ENCODE measurements at regions not wholly inside any gene's neighbourhood (a gene's known extent, or its start where the extent isn't known, plus 50 kb on each side); places are given as distances from the start of the nearest gene placed in this dataset.

- DNase-seq (ENCODE audit: low read depth, low spot score): no peak
- Histone ChIP-seq H3K36me3 (ENCODE audit: control insufficient read depth in 2 of 2, extremely low read depth in 1 of 2, insufficient read depth in 2 of 2, low read length in 2 of 2) (no peaks in the 10 kb centered on the region), H3K4me1 (ENCODE audit: control insufficient read depth, extremely low read depth, insufficient read depth, low read length) (no peaks in the 10 kb centered on the region), H3K4me2 (ENCODE audit: insufficient read depth, low read length) (no peak overlapping the region), H3K27me3 (ENCODE audit: control insufficient read depth in 2 of 2, insufficient read depth in 2 of 2, low read length in 2 of 2) (peaks cover 0 to 2% of the 10 kb centered on the region in 2 experiments), H3K9me1 (replicated peaks; ENCODE audit: control insufficient read depth, extremely low read depth, insufficient read depth, low read length) (no peaks in the 10 kb centered on the region), H3K9ac (replicated peaks; ENCODE audit: extremely low read depth, insufficient read depth, low read length) (no peak overlapping the region), H4K20me1 (replicated peaks; ENCODE audit: control insufficient read depth, extremely low read depth, insufficient read depth, low read length) (no peaks in the 10 kb centered on the region), H3K79me2 (ENCODE audit: control insufficient read depth, insufficient read depth, low read length) (no peaks in the 10 kb centered on the region), H3K4me3 (replicated peaks in 1 of 3; ENCODE audit: insufficient read depth in 1 of 3, low read depth in 1 of 3, low read length in 3 of 3) (no peak overlapping the region), H3K9me3 (replicated peaks; ENCODE audit: control insufficient read depth, insufficient read depth, low read length) (no peaks in the 10 kb centered on the region), H2AFZ (ENCODE audit: low read depth, low read length) (no peak overlapping the region), H3K27ac (ENCODE audit: insufficient read depth, low read depth, low read length) (no peak overlapping the region)
- CTCF ChIA-PET: no interaction called here
- intact Hi-C loops (cut with micrococcal nuclease): no loop called here
- TF ChIP-seq JUN (IDR thresholded peaks at IDR 0.05; ENCODE audit: borderline replicate concordance, insufficient read depth, insufficient read length, low read depth) (no peak), MAX (IDR thresholded peaks at IDR 0.05; ENCODE audit: insufficient read depth, insufficient read length) (no peak), EZH2 (IDR thresholded peaks at IDR 0.05; ENCODE audit: borderline replicate concordance, low read depth, low read length, severe bottlenecking) (no peak), MYC (IDR thresholded peaks at IDR 0.05; ENCODE audit: low read depth, low read length) (no peak), FOS (IDR thresholded peaks at IDR 0.05; ENCODE audit: borderline replicate concordance, insufficient read depth, low read length) (no peak), GATA2 (IDR thresholded peaks at IDR 0.05; ENCODE audit: insufficient read depth, insufficient read length, low read depth, low read length) (no peak), POLR2AphosphoS5 (IDR thresholded peaks at IDR 0.05; ENCODE audit: insufficient read depth, low read depth, low read length) (no peak), POLR2A (IDR thresholded peaks at IDR 0.05; ENCODE audit: low read depth, low read length) (no peak)
- TF ChIP-seq, protein P1, sequence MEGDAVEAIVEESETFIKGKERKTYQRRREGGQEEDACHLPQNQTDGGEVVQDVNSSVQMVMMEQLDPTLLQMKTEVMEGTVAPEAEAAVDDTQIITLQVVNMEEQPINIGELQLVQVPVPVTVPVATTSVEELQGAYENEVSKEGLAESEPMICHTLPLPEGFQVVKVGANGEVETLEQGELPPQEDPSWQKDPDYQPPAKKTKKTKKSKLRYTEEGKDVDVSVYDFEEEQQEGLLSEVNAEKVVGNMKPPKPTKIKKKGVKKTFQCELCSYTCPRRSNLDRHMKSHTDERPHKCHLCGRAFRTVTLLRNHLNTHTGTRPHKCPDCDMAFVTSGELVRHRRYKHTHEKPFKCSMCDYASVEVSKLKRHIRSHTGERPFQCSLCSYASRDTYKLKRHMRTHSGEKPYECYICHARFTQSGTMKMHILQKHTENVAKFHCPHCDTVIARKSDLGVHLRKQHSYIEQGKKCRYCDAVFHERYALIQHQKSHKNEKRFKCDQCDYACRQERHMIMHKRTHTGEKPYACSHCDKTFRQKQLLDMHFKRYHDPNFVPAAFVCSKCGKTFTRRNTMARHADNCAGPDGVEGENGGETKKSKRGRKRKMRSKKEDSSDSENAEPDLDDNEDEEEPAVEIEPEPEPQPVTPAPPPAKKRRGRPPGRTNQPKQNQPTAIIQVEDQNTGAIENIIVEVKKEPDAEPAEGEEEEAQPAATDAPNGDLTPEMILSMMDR (IDR thresholded peaks at IDR 0.05; ENCODE audit: extremely low read depth in 1 of 2, insufficient read depth in 1 of 2, low read depth in 1 of 2, low read length in 2 of 2): no peak
- POLR2A ChIA-PET: no interaction called here
- BruUV-seq (replicated peaks): no TSS peak
- dilution Hi-C loops (cut with MboI; ENCODE audit: extremely low pct_ligation_motif_present, low sequenced_read_pairs): no loop called here
- FAIRE-seq: no peak
Measured at GRCh38 chr6:40792183-40792582, 205.0 kb upstream of the LRFN2 start.
